SW 1271 (cell line): ENCODE measurements at regions not wholly inside any gene's neighbourhood (a gene's known extent, or its start where the extent isn't known, plus 50 kb on each side); places are given as distances from the start of the nearest gene placed in this dataset.
"Not testable (repeated sequence)": the region's sequence is repeated elsewhere in the genome, so short reads cannot be mapped to it uniquely, and the experiment has no call there.

Source experiments
- DNase-seq, 2 experiments: peaks; one replicate each; lab custom pipeline; 2025; lab: John Stamatoyannopoulos, UW

- not testable (repeated sequence) for DNase-seq
These were observed 67.9 kb upstream of the FST start for GRCh38 chr5:53412499-53412898.

- DNase-seq: peak in 1 of 2 experiments; percentile 53
These were observed 64.2 kb upstream of the FST start for GRCh38 chr5:53416144-53416738.

- DNase-seq: no peak
These were observed 62.0 kb upstream of the FST start for GRCh38 chr5:53418409-53418808.

- peak; percentile 52 to 71 for DNase-seq
These were observed 61.4 kb upstream of the FST start for GRCh38 chr5:53418826-53419658.

GRCh38 chr5:53422539-53422938 lies 57.9 kb upstream of the FST start:
- no peak for DNase-seq

- no peak for DNase-seq
These were observed 56.7 kb upstream of the FST start for GRCh38 chr5:53423724-53424123.

- peak in 1 of 2 experiments; percentile 18 for DNase-seq
These were observed 55.5 kb upstream of the FST start for GRCh38 chr5:53424686-53425615.

- peak in 1 of 2 experiments; percentile 31 for DNase-seq
These were observed 54.5 kb upstream of the FST start for GRCh38 chr5:53425687-53426511.

GRCh38 chr5:53426512-53426830 lies 54.0 kb upstream of the FST start:
- no peak for DNase-seq

- DNase-seq: no peak
These were observed 53.6 kb upstream of the FST start for GRCh38 chr5:53426878-53427277.

- DNase-seq: no peak
These were observed 52.5 kb upstream of the FST start for GRCh38 chr5:53427965-53428364.

- no peak for DNase-seq
These were observed 50.7 kb upstream of the FST start for GRCh38 chr5:53429706-53430105.

- peak; percentile 46 to 66 for DNase-seq
These were observed 49.7 kb upstream of the FST start for GRCh38 chr5:53430618-53431252.
